Stimulated activated CD8-positive, alpha-beta memory T cell treated with anti-CD3 and anti-CD28 coated beads, Interleukin-15, amount 100 ng/mL, for 1 hour (primary cell): ENCODE measurements at regions not wholly inside any gene's neighbourhood (a gene's known extent, or its start where the extent isn't known, plus 50 kb on each side); places are given as distances from the start of the nearest gene placed in this dataset.
A peak's percentile ranks its signal among the peaks of the same experiment; 100 is the strongest.
"Not testable (repeated sequence)": the region's sequence is repeated elsewhere in the genome, so short reads cannot be mapped to it uniquely, and the experiment has no call there.

ENCODE experiments used
- DNase-seq: peaks from one replicate; pipeline ENCODE4 v3.0.0-alpha.2; 2020; ENCODE audit warnings: low read depth

DNA sequence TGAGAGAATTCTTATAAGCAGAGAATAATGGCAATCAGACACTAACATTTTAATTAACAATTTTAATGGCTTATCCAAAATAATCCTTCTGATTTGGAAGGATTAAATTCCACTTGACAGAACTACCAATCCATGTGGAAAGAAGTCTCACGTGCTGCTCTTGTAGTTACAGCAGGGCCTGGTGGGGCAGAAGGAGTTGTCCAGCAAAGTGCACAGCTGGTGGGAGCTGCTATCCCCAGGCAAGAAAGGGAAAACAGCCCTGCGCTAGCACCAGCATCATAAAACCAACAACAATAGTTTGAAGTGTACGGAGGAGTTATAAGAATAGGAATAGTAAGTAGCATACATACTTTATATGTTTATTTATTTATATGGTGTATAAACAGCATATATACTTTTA lies 127.4 kb upstream of the TRIM2 start:
- no peak for DNase-seq

DNA sequence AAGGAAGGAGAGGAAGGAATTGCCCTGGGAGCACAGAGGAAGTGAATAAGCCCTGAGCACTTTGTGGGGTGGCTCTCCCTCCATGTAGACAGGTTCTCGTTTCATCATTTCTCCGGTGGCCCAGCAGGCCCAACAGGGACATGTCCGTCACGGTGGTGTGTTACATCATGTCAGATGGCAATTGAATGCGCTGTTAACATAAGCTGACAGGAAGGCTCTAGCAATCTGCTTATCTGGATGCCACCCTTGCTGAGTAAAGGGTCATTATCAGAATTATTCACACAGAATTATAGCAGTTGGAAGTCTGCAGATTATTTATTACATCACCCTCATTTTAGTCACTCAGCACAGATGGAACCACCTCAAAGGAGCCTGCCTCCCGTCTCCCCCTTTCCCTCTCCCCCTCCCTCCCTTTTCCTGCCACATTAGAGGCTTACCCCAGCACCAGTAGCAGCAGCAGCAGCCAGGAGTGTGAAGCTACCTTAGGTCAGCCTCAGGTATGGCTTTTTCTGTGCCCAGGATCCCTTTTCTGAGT lies 124.3 kb upstream of the TRIM2 start:
- DNase-seq = no peak

DNA sequence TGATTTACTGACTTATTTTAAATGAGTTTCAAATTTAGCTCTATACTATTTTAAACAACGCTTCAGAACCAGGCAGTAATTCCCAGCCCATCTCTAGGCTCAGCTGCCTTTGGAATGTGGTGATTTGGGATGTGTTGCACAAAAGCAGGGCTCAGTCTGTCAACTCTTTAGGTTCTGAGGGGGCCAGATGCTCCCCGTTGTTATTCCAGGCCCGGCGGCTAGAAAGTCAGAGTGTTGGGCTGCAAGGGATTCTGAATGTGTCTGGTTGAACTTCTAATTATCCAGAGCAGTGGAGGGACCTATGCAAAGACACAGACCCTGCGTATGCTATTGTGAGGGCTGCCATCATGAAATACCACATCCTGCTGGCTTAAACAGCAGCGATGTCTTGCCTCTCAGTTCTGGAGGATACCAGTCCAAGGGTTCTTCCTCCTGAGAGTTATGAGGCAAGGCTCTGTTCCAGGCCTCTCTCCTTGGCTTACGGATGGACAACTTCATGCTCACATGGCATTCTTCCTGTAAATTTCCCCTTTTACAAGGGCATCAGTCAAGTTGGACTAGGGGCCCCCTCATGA lies 123.2 kb upstream of the TRIM2 start:
- no peak for DNase-seq

DNA sequence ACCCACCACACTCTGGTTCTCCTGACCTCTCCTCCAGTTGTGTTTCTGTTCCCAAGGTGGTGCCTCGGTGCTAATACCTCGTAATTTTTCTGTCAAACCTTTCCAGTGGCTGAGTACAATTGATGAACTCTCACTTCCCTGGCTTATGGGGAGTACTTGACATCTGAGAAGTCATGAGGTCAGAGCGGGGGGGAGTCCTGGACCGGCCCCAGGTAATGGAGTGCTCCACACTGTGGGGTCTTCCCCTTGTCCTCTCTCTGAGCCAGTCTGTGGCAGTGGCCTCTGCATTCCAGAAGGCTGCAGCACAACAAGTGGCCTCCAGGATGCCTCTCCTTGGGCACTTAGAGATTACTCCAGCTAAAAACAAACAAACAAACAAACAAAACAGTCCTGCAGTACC lies 122.5 kb upstream of the TRIM2 start:
- no peak for DNase-seq

DNA sequence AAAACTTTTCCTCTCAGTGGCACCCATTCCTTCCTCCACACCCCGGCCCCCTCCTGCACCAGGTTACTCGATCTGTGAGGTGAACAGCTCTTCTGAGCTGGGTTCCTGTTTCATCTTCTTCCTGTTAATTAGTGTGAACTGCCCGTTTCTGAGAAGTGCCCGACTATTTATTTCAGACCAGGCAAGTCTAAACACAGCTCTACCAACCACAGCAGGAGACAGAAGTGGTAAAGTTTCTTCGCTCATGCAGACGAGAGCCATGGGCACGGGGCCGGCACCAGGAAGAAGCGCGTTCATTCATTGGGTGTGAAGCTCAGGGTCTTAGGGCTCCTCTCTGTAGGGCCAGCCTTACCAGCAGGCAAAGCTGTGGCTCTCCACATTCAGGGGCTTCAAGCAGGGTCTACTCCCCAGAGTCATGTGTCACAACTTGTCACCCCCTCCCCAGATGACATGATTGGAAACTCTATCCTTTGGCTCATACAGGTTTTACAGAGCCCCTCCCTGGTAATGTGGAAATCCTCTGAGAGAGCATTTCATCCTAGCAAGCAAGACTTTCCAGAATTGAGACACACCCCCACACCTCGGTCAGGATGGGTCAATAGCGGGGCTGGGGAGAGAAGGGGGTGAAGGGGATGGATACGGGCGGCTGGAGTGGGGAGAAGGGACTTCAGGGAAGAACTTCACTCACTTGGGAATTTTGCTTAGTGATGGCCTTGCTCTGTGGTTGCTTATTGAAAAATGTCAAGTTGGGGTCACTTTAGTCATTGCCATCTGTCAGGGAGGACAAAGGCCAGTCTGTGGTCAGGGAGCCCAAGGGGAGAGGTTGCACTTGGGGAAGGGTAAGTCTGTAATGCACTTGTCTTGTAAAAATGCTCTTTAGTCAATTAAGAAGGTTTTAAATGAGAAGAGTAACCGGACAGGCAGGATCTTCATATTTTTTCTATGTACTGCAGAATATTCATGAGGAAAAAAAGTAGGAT lies 121.6 kb upstream of the TRIM2 start:
- DNase-seq = no peak

DNA sequence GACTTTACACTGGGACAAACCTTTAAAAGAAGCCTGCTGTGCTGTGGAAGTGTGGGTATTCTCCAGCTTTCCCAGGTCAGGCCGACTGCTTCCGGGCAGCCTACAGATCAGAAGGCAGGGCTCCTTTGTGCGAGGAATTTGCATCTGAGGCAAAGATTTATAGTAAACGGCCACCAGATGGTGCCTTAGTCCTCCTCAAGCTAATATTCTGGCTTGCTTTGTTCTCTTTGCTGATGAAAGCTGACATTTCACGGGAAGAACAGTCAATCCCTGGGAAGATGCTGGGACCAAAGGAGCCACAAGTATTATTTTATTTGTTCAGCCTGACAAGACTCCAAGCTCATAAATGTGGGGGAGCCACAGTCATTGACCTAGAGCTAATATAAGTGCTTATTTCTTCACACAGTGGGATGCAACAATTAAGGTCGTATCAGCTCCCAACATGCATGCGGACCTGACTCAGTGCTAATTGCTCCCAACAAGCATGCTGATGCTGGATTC lies 120.7 kb upstream of the TRIM2 start:
- peak; percentile 22 for DNase-seq

DNA sequence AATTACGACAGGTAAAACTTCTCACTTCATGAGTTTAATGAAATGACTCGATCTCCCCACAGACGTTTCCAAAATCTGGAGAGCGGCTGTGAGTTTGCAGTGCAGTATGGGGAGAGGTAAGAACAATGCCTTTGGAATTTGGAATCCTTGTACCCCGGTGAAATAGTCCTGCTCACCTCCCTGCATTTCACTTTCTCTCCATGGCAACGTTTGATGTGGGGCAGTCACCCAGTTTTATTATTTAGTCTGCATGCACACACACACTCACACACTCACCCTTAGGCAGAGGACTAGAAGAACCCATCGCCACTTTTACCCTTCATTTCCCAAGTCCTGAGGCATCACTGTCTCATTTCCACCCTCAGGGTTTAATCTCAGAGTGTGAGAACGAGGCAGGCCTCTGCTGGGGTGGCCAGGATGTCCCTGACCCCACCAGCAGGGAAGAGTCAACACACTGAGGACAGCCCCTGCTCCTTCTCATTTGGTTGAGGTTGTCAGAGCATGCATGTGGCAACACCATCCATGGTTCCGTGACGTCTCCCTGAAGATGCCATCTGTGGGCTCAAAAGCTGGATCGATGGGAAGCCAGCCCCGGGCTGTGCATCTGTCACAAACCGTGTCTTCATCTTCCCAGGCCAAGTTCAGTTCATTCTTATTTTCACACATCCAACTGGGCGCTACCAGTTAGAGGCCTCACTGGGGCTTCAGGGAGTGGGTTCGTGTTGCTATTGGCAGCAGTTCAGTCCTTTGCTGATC lies 119.8 kb upstream of the TRIM2 start:
- DNase-seq = no peak

DNA sequence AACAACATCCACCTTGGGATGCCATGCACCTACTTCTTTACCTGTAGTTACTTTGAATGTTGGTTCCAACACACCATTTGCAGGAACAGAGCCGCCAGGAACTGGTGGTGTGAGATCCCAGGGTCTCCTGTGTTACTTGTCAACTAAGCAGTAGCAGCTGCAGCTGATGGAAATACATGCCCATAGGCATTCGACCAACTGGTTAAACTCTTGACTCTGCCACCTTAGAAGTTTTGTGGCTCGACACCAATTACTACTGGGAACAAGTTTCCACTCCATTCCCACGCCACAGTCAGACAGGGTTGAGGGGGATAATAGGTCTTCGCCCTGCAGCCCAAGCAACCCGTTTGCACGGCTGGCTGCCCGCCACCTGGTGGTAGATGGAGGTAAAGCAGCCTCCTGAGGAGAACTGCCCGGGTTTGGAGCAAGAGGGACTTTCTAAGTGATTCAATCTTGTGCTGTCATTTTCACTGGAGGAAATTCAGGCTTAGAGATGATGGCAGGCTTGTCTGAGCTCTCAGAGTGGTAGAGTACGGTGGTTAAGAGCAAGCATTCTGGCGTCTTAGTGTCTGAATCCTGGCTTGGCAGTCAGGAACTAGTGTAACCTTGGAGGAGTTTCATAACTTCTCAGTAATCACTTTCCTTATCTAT lies 119.1 kb upstream of the TRIM2 start:
- peak; percentile 79 for DNase-seq

DNA sequence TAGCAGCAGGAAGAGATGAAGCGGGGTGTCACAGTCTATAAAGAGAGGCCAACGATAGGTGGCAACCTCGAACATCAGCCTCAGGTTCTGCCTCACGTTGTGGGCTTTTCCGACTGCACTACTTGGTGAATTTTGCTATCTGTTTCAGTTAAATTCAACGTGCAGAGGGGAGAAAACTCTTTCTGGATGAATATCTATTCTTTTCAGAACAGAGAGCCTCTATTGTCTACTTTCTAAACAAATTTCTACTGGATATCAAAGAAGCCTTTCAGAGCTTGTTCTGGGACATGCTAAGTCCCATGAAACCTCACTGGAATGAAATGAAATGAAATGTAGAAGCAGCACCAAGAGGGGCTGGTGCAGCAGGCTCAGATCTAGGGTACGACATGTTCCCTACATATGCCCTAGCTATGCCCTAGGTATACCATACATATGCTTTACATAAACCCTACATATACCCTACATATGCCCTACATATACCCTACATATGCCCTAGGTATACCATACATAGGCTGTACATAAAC lies 116.5 kb upstream of the TRIM2 start:
- DNase-seq = no peak

DNA sequence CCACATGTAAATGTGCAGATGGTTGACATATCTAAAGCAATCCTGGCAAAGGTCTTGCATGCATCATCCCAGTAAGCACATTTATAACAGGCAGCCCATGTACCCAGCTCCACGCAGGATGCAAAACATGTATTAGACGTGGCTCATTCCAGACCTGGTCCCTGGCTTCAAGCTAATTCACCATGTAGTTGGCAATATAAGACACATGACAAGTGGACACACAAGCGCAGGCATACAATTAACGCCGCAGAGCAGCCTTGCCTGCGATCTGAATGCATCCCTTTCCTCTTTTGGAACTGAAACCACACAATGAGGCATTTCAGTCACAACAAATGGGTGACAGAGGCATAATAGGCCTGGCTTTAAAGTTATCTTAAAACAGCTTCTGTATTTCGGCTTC lies 114.5 kb upstream of the TRIM2 start:
- no peak for DNase-seq

DNA sequence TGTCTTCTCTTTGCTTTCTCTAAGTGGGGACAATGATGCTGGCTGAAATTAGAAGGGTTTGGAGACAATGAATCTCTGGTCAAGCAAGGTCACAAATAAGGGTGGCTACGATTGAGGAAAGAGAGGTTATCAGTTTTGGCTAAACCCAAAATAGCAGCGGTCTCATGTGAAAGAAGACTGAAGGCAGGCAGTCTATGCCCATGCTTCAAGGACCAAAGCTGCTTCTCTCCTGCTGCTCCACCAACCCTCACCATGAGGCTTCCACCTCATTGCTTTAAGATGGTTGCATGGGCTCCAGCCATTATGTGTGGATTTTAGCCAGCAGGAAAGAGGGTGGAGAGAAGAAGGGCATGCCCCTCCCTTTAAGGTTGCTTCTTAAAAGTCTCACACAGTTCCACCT lies 114.1 kb upstream of the TRIM2 start:
- DNase-seq = no peak

DNA sequence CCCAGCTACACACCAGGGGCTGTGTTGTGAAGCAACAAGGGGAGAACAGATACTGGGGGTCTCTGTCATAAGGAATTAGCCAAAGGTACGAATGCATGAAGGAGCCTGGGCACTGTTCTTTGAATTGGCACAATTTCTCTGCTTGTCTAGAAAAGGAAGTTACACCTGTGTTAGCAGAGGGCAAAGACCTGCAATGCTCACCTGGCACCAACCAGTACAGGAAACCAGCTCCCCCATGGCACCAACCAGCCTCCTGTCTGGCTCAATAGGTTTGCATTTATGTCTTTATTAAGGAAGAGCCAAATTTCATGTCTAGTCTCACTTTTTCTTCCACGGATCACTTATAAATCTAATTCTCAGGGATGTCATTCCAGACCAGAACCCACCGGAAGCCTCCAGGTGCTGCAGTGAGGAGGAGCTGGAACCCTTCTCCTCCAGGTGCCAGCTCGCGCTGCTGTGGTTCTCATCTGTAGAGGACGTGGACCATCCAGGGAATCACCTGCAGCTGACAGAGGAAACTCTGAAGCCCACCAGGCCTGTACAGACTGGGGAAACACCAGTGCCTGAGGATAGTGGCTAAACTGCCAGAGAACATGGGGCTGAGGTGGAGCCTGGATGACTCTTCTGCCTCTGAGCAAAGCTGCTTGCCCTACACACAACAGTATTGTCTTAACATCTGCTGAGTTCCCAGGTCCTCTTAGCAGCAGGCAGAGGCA lies 113.4 kb upstream of the TRIM2 start:
- DNase-seq = no peak

DNA sequence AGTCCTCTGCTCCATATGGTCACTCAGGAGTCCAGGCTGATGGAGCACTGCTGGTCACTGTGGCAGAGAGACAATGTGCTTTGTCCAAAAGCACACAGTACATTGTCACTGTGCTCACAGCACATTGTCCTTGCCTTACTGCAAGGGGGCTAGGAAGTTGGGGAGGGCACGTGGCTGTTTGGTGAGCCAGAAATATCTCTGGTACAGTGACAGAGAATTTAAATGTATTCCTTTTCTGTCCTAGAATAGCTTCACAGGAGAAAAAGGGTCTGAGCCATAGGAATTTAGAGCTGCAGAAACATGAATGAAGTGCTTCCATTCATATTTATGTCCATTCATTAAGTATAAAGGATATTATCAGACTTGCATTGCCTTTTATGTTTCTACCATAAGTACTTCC lies 110.8 kb upstream of the TRIM2 start:
- DNase-seq = no peak

DNA sequence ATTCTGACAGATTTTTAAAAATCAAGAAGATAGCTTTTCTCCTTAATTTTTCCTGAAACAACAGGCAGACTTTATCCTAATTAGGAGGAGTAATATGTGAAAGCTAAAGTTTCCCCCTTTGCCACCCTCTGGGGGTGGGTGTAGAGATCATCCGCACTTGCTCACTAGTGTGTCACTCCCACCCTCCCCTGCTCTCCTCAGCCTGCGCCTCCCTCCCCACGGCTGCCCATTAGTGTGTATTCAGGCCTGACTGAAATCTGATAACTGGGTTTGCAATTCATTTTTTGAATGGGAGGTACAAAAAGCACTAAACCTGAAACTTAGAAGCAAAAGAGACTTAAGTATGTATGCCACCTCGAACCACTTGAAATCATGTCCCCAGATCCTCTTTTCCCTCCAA lies 110.4 kb upstream of the TRIM2 start:
- no peak for DNase-seq

DNA sequence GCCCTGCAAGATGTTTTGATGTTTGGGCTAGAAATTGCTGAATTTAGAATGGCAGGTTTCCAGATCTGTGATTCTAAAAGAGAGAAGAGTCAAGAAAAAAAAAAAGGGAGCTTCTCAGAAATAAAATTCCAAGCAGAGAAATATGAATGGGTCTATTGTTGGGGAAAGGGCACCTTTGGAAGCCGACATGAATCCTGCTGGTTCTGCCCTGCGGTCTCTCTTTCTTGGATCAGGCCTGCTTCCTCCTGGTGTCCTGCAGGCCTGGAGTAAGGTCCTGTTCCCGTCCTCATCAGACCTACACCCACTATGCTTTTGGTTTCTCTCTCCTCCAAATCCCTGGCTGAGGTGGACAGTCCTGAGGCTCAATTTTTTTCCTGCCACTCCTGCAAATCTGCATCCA lies 109.8 kb upstream of the TRIM2 start:
- DNase-seq = no peak

DNA sequence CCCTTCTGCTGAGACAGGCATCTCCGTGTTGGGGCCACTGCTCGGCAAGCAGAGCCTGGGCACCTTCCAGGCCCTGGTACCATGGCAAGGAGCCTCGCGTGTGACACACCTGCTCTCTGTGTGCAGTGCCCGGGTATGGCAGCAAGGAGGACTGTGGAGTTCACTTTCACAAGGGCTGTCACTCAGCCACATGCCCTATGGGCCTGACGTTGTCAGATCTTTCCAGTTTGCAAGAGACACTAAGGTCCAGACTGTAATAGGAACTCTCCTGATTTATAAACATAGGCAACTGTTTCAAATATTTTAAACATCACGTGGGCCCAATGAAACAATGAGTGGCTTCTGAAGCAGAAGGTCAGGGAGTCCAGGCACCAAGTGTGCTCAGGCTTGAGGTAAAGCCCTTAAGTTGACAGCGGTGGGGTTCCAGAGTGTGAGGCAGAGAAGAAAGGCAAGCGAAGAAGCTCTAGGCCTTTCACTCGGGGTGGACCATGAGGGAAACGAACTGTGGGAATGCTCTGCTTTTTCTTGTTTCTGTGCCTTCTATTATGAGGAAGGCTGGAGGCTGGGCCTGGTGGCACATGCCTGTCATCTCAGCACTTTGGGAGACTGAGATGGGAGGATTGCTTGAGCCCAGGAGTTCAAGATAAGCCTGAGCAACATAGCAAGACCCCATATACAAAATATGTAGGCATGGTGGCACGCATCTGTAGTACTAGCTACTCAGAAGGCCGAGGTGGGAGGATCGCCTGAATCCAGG lies 108.6 kb upstream of the TRIM2 start:
- DNase-seq = no peak

DNA sequence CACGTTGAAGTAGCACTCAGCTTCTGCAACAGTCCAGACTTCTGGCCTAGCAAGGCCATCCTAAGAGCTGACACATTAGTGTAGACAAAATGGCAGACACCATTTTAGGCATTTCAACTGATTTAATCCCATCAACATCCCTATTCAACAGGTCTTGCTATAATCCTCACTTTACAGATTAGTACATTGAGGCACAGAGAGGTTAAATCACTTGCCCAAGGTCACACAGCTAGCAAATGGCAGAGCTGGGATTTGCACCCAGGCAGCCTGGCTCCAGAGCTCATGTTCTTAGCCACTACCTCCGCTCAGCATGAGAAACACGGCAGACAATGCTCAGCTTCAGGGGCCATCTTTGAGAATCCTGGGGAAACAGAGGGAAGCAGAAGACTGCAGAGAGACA lies 107.9 kb upstream of the TRIM2 start:
- DNase-seq = no peak

DNA sequence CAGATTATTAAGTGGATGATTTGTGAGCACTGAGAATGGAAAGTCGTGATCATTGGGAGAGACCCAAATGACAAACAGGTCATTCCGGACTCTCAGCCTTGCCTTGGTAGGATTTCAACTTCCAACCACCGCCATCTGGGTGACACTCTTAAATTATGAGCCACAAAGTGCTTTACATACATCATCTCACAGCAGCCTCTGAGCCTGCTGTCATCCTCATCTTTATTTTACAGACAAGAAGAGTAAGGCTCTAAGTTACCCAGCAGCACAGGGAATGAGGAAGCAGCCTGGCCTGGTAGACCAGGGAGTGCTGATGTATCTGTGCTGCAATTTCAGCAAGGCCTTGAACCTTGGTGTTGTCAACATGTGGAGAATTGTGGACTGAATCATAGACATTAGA lies 105.8 kb upstream of the TRIM2 start:
- DNase-seq = no peak

DNA sequence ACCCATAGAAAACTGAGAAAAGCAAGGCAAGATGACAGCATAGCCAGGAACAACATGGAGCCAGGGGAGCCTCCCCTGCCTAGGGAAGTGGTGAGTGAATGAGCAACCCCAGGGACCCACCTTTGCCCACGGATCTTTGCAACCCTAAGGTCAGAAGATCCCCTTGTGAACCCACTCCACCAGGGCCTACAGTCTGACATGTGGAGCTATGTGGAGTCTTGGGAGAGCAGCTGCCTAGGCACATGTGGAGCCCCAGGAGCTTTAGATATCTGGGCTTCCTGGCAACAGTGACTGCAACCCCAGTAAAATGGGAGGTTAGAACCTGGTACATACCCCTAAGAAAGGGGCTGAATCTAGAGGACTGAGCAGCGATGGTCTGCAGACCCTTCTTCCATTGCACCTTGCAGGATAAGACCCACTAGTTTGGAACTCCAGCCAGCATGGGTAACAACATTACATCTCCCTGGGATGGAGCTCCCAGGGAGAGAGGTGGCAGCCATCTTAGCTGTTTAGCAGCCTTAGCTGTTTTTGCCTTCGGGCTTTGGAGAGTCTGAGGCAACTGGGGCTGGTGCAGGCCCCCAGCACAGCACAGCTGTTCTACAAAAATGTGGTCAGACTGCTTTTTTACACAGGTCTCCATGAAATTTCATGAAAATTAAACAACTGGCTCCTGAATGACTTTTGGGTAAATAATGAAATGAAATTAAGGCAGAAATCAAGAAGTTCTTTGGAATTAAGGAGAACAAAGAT lies 104.7 kb upstream of the TRIM2 start:
- no peak for DNase-seq

DNA sequence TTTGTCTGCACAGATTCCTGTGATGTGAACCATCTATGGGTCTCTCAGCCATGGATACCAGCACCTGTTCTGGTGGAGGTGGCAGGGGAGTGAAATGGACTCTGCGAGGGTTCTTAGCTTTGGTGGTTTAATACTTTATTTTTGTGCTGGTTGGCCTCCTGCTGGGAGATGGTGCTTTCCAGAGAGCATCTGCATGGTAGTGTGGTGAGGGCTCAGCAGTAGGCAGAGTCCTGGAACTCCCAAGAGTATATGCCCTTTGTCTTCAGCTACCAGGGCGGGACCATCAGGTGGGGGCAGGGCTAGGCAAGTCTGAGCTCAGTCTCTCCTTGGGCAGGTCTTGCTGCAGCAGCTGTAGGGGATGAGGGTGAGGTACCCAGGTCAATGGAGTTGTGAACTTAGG lies 97.5 kb upstream of the TRIM2 start:
- DNase-seq = not testable (repeated sequence)
